Right lobe of liver (tissue), 4 donors: ENCODE measurements at regions not wholly inside any gene's neighbourhood (a gene's known extent, or its start where the extent isn't known, plus 50 kb on each side); places are given as distances from the start of the nearest gene placed in this dataset.

Experiments
- POLR2A ChIP-seq: fragments of 450-650 bp; IDR thresholded peaks from one replicate; pipeline ENCODE4 v1.6.1; 2017; ENCODE audit warnings: antibody characterized with exemption, mild to moderate bottlenecking
- TF ChIP-seq, protein P1 (sequence below), 4 donors: fragments of 200-600 bp in 3 of 4; fragments of 450-650 bp in 1 of 4; IDR thresholded peaks; one replicate each; pipeline versions ENCODE4 v1.5.1 to v1.8.0; 2016 to 2022; ENCODE audit warnings: antibody characterized with exemption in 4 of 4, mild to moderate bottlenecking in 2 of 4
- donor health status: DM: no; HTN: no; CAD: no.
- donor health status: DM: no; HTN: no; CAD: no.
- donor health status: DM: no; HTN: yes; CAD: no.

DNA sequence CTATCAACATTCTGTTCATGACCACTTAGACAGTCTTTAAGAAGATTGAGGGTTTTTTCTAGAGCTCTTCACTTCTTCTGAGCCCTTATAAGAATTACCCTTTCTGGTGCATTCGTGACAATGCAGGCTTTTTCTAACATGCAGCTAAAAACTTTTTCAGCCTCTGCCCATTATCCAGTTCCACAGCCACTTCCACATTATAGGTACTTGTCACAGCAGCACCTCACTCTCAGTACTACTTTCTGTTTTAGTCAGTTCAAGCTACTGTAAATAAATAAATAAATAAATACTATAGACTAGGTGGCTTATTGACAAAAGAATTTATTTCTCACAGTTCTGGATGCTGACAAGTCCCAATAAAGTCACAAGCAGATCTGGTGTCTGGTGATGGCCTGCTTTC lies 284.4 kb upstream of the PKN2 start:
- TF ChIP-seq, protein P1, sequence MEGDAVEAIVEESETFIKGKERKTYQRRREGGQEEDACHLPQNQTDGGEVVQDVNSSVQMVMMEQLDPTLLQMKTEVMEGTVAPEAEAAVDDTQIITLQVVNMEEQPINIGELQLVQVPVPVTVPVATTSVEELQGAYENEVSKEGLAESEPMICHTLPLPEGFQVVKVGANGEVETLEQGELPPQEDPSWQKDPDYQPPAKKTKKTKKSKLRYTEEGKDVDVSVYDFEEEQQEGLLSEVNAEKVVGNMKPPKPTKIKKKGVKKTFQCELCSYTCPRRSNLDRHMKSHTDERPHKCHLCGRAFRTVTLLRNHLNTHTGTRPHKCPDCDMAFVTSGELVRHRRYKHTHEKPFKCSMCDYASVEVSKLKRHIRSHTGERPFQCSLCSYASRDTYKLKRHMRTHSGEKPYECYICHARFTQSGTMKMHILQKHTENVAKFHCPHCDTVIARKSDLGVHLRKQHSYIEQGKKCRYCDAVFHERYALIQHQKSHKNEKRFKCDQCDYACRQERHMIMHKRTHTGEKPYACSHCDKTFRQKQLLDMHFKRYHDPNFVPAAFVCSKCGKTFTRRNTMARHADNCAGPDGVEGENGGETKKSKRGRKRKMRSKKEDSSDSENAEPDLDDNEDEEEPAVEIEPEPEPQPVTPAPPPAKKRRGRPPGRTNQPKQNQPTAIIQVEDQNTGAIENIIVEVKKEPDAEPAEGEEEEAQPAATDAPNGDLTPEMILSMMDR (IDR thresholded peaks at IDR 0.05), result no peak
- no peak for TF ChIP-seq POLR2A
